ENCODE measurements at regions not wholly inside any gene's neighbourhood (a gene's known extent, or its start where the extent isn't known, plus 50 kb on each side); places are given as distances from the start of the nearest gene placed in this dataset.

GRCh38 chr3:76566211-76566534 lies 473.7 kb upstream of the ROBO2 start:
- TF ChIP-seq CTCF (IDR thresholded peaks at IDR 0.05; ENCODE audit: borderline replicate concordance, extremely low read depth, low read length, poor library complexity, severe bottlenecking) (no peak), EZH2 (IDR thresholded peaks at IDR 0.05; ENCODE audit: borderline replicate concordance, low read depth, low read length, severe bottlenecking) (no peak)

Measured in DND-41 (cell line).